Ramos (cell line): ENCODE measurements at regions not wholly inside any gene's neighbourhood (a gene's known extent, or its start where the extent isn't known, plus 50 kb on each side); places are given as distances from the start of the nearest gene placed in this dataset.

ENCODE experiments used
- in situ Hi-C: fragments of 300-500 bp; cut with MboI; formaldehyde crosslinking; loops from one replicate; pipeline ENCODE4 v1.14.3; 2022; ENCODE audit warnings: low sequenced_read_pairs; ENCODE audit not compliant: unreplicated experiment

GRCh38 chr2:12070581-12070980, 324.1 kb downstream of the LPIN1 start:
- in situ Hi-C loops = no loop called here

- in situ Hi-C loops = no loop called here
Observed at GRCh38 chr2:12071318-12071717, 324.9 kb downstream of the LPIN1 start.

- in situ Hi-C loops = no loop called here
Observed at GRCh38 chr2:12073217-12073852, 326.9 kb downstream of the LPIN1 start.

- in situ Hi-C loops = no loop called here
Observed at GRCh38 chr2:12074126-12074844, 327.9 kb downstream of the LPIN1 start.

- in situ Hi-C loops = no loop called here
Observed at GRCh38 chr2:12074845-12075217, 328.4 kb downstream of the LPIN1 start.

- in situ Hi-C loops = no loop called here
Observed at GRCh38 chr2:12075603-12076002, 329.2 kb downstream of the LPIN1 start.

GRCh38 chr2:12076810-12077209, 330.4 kb downstream of the LPIN1 start:
- in situ Hi-C loops = no loop called here

- in situ Hi-C loops = no loop called here
Observed at GRCh38 chr2:12080360-12080759, 333.9 kb downstream of the LPIN1 start.

- in situ Hi-C loops = no loop called here
Observed at GRCh38 chr2:12081481-12082210, 335.2 kb downstream of the LPIN1 start.

- in situ Hi-C loops = no loop called here
Observed at GRCh38 chr2:12083081-12083581, 336.7 kb downstream of the LPIN1 start.

GRCh38 chr2:12083713-12084419, 337.4 kb downstream of the LPIN1 start:
- in situ Hi-C loops = no loop called here

GRCh38 chr2:12087175-12087574, 340.7 kb downstream of the LPIN1 start:
- in situ Hi-C loops = no loop called here

GRCh38 chr2:12087671-12088380, 341.4 kb downstream of the LPIN1 start:
- in situ Hi-C loops = no loop called here

- in situ Hi-C loops = no loop called here
Observed at GRCh38 chr2:12089001-12089400, 342.6 kb downstream of the LPIN1 start.

GRCh38 chr2:12089496-12089895, 343.1 kb downstream of the LPIN1 start:
- in situ Hi-C loops = no loop called here

GRCh38 chr2:12090072-12090471, 343.6 kb downstream of the LPIN1 start:
- in situ Hi-C loops = no loop called here

GRCh38 chr2:12090590-12090989, 344.2 kb downstream of the LPIN1 start:
- in situ Hi-C loops = no loop called here

GRCh38 chr2:12091201-12091806, 344.9 kb downstream of the LPIN1 start:
- in situ Hi-C loops = no loop called here

- in situ Hi-C loops = no loop called here
Observed at GRCh38 chr2:12094134-12094533, 347.7 kb downstream of the LPIN1 start.
